Liver (tissue), 8 donors: ENCODE measurements at regions not wholly inside any gene's neighbourhood (a gene's known extent, or its start where the extent isn't known, plus 50 kb on each side); places are given as distances from the start of the nearest gene placed in this dataset.

ENCODE experiments used
- DNase-seq: peaks from one replicate; pipeline ENCODE4 v3.0.0-alpha.2; 2017; ENCODE audit warnings: low spot score
- H3K27ac ChIP-seq, 2 donors: one replicate each; pipeline ENCODE4 v1.7.0; 2013; ENCODE audit warnings: inconsistent platforms in 2 of 2, low read length in 2 of 2, control low read depth in 1 of 2, low read depth in 1 of 2, mild to moderate bottlenecking in 1 of 2
- H3K27me3 ChIP-seq, 4 donors: one replicate each; pipeline versions ENCODE4 v1.6.1 to v1.7.0; 2013; ENCODE audit warnings: low read length in 3 of 4, inconsistent platforms in 1 of 4, mild to moderate bottlenecking in 1 of 4, moderate library complexity in 1 of 4; ENCODE audit not compliant: control insufficient read depth in 4 of 4, insufficient read depth in 4 of 4
- H3K36me3 ChIP-seq, 4 donors: one replicate each; pipeline versions ENCODE4 v1.6.1 to v1.7.0; 2013; ENCODE audit warnings: low read length in 3 of 4, mild to moderate bottlenecking in 3 of 4, low read depth in 1 of 4, moderate library complexity in 1 of 4; ENCODE audit not compliant: control insufficient read depth in 4 of 4, insufficient read depth in 3 of 4
- H3K4me1 ChIP-seq, 4 donors: one replicate each; pipeline versions ENCODE4 v1.6.1 to v1.7.0; 2013; ENCODE audit warnings: low read length in 3 of 4, mild to moderate bottlenecking in 3 of 4, moderate library complexity in 1 of 4; ENCODE audit not compliant: control insufficient read depth in 4 of 4, insufficient read depth in 4 of 4
- H3K4me3 ChIP-seq, 3 donors: one replicate each; pipeline versions ENCODE4 v1.6.1 to v1.7.0; 2013; ENCODE audit warnings: low read length in 3 of 3, control low read depth in 1 of 3, low read depth in 1 of 3, mild to moderate bottlenecking in 1 of 3
- H3K9ac ChIP-seq, 2 donors: one replicate each; pipeline ENCODE4 v1.7.0; 2013; ENCODE audit warnings: low read length in 2 of 2, mild to moderate bottlenecking in 2 of 2, moderate library complexity in 2 of 2, control low read depth in 1 of 2, low read depth in 1 of 2
- H3K9me3 ChIP-seq, 4 donors: one replicate each; pipeline versions ENCODE4 v1.6.1 to v1.7.0; 2013; ENCODE audit warnings: low read length in 3 of 4; ENCODE audit not compliant: control insufficient read depth in 4 of 4
- EGR1 ChIP-seq, 2 donors: IDR thresholded peaks; 2 replicates each; pipeline ENCODE4 v1.6.1; 2016 to 2018; ENCODE audit warnings: antibody characterized with exemption in 2 of 2, low read depth in 2 of 2
- FOXA1 ChIP-seq: IDR thresholded peaks from 2 replicates; pipeline ENCODE4 v1.6.1; 2016; ENCODE audit warnings: antibody characterized with exemption
- FOXA2 ChIP-seq: IDR thresholded peaks from 2 replicates; pipeline ENCODE4 v1.6.1; 2016; ENCODE audit warnings: antibody characterized with exemption
- GABPA ChIP-seq, 2 donors: IDR thresholded peaks in 1 of 2; conservative IDR thresholded peaks in 1 of 2; 2 replicates each; pipeline ENCODE4 v1.6.1; 2016; ENCODE audit warnings: antibody characterized with exemption in 2 of 2, mild to moderate bottlenecking in 1 of 2, moderate library complexity in 1 of 2
- HNF4A ChIP-seq, 2 donors: conservative IDR thresholded peaks; 2 replicates each; pipeline ENCODE4 v1.6.1; 2016; ENCODE audit warnings: antibody characterized with exemption in 2 of 2, mild to moderate bottlenecking in 2 of 2
- HNF4G ChIP-seq: IDR thresholded peaks from 2 replicates; pipeline ENCODE4 v1.6.1; 2016; ENCODE audit warnings: antibody characterized with exemption
- JUND ChIP-seq, 2 donors: IDR thresholded peaks; 2 replicates each; pipeline ENCODE4 v1.6.1; 2016; ENCODE audit warnings: antibody characterized with exemption in 2 of 2
- NR2F2 ChIP-seq: IDR thresholded peaks from 2 replicates; pipeline ENCODE4 v1.6.1; 2016; ENCODE audit warnings: antibody characterized with exemption
- RAD21 ChIP-seq, 2 donors: IDR thresholded peaks; 2 replicates each; pipeline ENCODE4 v1.6.1; 2016; ENCODE audit warnings: antibody characterized with exemption in 2 of 2, mild to moderate bottlenecking in 2 of 2
- RXRA ChIP-seq, 2 donors: IDR thresholded peaks; 2 replicates each; pipeline ENCODE4 v1.6.1; 2017 to 2018; ENCODE audit warnings: antibody characterized with exemption in 2 of 2, mild to moderate bottlenecking in 1 of 2
- TAF1 ChIP-seq: conservative IDR thresholded peaks from 2 replicates; pipeline ENCODE4 v1.6.1; 2016; ENCODE audit warnings: antibody characterized with exemption, mild to moderate bottlenecking
- YY1 ChIP-seq: IDR thresholded peaks from 2 replicates; pipeline ENCODE4 v1.6.1; 2016; ENCODE audit warnings: antibody characterized with exemption, mild to moderate bottlenecking
- whole genome bisulfite sequencing: extraction: QIAGEN DNeasy Blood & Tissue Kit; methylation state at CpG from one replicate; pipeline ENCODE4 v1.1.7; 2013; 5-methylcytosine and 5-hydroxymethylcytosine counted together
- TF ChIP-seq, protein P1 (sequence below): IDR thresholded peaks from 2 replicates; pipeline ENCODE4 v1.6.1; 2016; ENCODE audit warnings: antibody characterized with exemption
- TF ChIP-seq, protein P2 (sequence below): IDR thresholded peaks from 2 replicates; pipeline ENCODE4 v1.6.1; 2016; ENCODE audit warnings: antibody characterized with exemption
- TF ChIP-seq, protein P3 (sequence below): IDR thresholded peaks from 2 replicates; pipeline ENCODE4 v1.6.1; 2016; ENCODE audit warnings: antibody characterized with exemption
- TF ChIP-seq, protein P4 (sequence below): IDR thresholded peaks from 2 replicates; pipeline ENCODE4 v1.6.1; 2016; ENCODE audit warnings: antibody characterized with exemption, mild to moderate bottlenecking
- TF ChIP-seq, protein P5 (sequence below): fragments of 150-350 bp; IDR thresholded peaks from 2 replicates; pipeline ENCODE4 v1.5.1; 2017; ENCODE audit warnings: improper control_type of control experiment, low read depth, low read length; ENCODE audit not compliant: missing input control
- donor health status: healthy.
- donor health status: healthy.
- donor health status: healthy.
- donor health status: healthy.
- donor health status: healthy.

DNA sequence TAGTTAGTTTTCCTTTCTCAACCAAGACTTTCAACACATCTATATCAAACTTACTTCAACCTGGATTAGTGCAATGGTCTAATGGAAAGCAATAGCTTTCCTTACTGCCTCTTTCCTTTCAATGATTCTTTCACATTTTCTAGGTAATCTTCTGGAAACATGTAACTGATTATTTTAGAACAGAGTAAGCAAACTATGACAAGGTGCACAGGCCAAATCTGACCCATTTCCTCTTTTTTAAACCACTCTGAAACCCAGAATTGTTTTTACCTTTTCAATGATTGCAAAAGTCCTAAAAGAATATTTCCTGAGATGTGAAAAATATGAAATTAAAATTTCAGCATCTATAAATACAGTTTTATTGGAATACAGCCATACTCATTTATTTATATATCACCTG lies 81.6 kb upstream of the TMTC2 start:
- TF ChIP-seq JUND (IDR thresholded peaks at IDR 0.05) = no peak
- no peak for TF ChIP-seq GABPA (IDR thresholded peaks at IDR 0.05 in 1 of 2, conservative IDR thresholded peaks at IDR 0.05 in 1 of 2)
- TF ChIP-seq, protein P1, sequence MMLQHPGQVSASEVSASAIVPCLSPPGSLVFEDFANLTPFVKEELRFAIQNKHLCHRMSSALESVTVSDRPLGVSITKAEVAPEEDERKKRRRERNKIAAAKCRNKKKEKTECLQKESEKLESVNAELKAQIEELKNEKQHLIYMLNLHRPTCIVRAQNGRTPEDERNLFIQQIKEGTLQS = no peak
- no peak for TF ChIP-seq FOXA1
- no peak for TF ChIP-seq FOXA2
- TF ChIP-seq HNF4A (conservative IDR thresholded peaks at IDR 0.05) = no peak
- TF ChIP-seq, protein P2, sequence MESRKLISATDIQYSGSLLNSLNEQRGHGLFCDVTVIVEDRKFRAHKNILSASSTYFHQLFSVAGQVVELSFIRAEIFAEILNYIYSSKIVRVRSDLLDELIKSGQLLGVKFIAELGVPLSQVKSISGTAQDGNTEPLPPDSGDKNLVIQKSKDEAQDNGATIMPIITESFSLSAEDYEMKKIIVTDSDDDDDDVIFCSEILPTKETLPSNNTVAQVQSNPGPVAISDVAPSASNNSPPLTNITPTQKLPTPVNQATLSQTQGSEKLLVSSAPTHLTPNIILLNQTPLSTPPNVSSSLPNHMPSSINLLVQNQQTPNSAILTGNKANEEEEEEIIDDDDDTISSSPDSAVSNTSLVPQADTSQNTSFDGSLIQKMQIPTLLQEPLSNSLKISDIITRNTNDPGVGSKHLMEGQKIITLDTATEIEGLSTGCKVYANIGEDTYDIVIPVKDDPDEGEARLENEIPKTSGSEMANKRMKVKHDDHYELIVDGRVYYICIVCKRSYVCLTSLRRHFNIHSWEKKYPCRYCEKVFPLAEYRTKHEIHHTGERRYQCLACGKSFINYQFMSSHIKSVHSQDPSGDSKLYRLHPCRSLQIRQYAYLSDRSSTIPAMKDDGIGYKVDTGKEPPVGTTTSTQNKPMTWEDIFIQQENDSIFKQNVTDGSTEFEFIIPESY = no peak
- no peak for TF ChIP-seq TAF1
- no peak for TF ChIP-seq EGR1 (IDR thresholded peaks at IDR 0.05; ENCODE audit: low read depth in 2 of 2)
- no peak for TF ChIP-seq NR2F2
- no peak for TF ChIP-seq HNF4G
- TF ChIP-seq, protein P3, sequence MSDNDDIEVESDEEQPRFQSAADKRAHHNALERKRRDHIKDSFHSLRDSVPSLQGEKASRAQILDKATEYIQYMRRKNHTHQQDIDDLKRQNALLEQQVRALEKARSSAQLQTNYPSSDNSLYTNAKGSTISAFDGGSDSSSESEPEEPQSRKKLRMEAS = no peak
- TF ChIP-seq, protein P4, sequence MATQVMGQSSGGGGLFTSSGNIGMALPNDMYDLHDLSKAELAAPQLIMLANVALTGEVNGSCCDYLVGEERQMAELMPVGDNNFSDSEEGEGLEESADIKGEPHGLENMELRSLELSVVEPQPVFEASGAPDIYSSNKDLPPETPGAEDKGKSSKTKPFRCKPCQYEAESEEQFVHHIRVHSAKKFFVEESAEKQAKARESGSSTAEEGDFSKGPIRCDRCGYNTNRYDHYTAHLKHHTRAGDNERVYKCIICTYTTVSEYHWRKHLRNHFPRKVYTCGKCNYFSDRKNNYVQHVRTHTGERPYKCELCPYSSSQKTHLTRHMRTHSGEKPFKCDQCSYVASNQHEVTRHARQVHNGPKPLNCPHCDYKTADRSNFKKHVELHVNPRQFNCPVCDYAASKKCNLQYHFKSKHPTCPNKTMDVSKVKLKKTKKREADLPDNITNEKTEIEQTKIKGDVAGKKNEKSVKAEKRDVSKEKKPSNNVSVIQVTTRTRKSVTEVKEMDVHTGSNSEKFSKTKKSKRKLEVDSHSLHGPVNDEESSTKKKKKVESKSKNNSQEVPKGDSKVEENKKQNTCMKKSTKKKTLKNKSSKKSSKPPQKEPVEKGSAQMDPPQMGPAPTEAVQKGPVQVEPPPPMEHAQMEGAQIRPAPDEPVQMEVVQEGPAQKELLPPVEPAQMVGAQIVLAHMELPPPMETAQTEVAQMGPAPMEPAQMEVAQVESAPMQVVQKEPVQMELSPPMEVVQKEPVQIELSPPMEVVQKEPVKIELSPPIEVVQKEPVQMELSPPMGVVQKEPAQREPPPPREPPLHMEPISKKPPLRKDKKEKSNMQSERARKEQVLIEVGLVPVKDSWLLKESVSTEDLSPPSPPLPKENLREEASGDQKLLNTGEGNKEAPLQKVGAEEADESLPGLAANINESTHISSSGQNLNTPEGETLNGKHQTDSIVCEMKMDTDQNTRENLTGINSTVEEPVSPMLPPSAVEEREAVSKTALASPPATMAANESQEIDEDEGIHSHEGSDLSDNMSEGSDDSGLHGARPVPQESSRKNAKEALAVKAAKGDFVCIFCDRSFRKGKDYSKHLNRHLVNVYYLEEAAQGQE = no peak
- TF ChIP-seq, protein P5, sequence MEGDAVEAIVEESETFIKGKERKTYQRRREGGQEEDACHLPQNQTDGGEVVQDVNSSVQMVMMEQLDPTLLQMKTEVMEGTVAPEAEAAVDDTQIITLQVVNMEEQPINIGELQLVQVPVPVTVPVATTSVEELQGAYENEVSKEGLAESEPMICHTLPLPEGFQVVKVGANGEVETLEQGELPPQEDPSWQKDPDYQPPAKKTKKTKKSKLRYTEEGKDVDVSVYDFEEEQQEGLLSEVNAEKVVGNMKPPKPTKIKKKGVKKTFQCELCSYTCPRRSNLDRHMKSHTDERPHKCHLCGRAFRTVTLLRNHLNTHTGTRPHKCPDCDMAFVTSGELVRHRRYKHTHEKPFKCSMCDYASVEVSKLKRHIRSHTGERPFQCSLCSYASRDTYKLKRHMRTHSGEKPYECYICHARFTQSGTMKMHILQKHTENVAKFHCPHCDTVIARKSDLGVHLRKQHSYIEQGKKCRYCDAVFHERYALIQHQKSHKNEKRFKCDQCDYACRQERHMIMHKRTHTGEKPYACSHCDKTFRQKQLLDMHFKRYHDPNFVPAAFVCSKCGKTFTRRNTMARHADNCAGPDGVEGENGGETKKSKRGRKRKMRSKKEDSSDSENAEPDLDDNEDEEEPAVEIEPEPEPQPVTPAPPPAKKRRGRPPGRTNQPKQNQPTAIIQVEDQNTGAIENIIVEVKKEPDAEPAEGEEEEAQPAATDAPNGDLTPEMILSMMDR = no peak

DNA sequence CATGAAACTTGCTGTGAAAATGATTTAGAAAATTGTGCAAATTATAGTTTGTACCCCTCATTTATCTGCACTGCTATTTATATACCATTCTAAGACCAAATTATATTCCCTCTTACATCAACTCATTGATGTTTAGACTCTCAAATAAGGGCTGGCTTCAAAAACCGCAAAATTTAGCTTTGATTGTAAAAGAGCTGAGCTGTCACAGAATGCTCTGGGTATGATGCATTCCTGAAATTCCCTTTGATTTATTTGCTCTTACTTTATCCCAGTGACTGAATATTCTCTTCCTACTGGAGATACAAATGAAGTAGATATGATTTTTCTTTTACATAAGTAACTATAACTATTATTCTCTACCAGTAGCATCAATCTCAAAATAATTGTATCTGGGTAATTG lies 78.0 kb upstream of the TMTC2 start:
- H3K27me3 ChIP-seq = no peaks in the 10 kb centered on the region
- H3K4me1 ChIP-seq = peaks cover 0 to 4% (median 1%) of the 10 kb centered on the region in 4 donors
- H3K9ac ChIP-seq = no peak overlapping the region
- H3K27ac ChIP-seq = no peak overlapping the region
- no peak overlapping the region for H3K4me3 ChIP-seq
- DNase-seq = no peak
- no peaks in the 10 kb centered on the region for H3K9me3 ChIP-seq
- H3K36me3 ChIP-seq = no peaks in the 10 kb centered on the region
- 51% methylated on average over 1 of the region's 1 CpG for WGBS
- TF ChIP-seq JUND (IDR thresholded peaks at IDR 0.05) = no peak
- TF ChIP-seq, protein P5 = no peak
- TF ChIP-seq HNF4G = no peak
- TF ChIP-seq RAD21 (IDR thresholded peaks at IDR 0.05) = no peak
- TF ChIP-seq HNF4A (conservative IDR thresholded peaks at IDR 0.05) = no peak
- TF ChIP-seq YY1 = no peak
- TF ChIP-seq RXRA (IDR thresholded peaks at IDR 0.05) = no peak
- TF ChIP-seq NR2F2 = no peak
- TF ChIP-seq, protein P1 = no peak
- TF ChIP-seq, protein P4 = no peak

More for the DNA sequence above, 81.6 kb upstream of the TMTC2 start:
- DNase-seq = no peak
- Histone ChIP-seq H3K36me3 (no peaks in the 10 kb centered on the region), H3K9ac (no peak overlapping the region), H3K4me1 (peaks cover 0 to 4% (median 1%) of the 10 kb centered on the region in 4 donors), H3K27ac (no peak overlapping the region), H3K27me3 (no peaks in the 10 kb centered on the region), H3K4me3 (no peak overlapping the region), H3K9me3 (no peaks in the 10 kb centered on the region)
